ENCODE measurements at regions not wholly inside any gene's neighbourhood (a gene's known extent, or its start where the extent isn't known, plus 50 kb on each side); places are given as distances from the start of the nearest gene placed in this dataset.

DNA sequence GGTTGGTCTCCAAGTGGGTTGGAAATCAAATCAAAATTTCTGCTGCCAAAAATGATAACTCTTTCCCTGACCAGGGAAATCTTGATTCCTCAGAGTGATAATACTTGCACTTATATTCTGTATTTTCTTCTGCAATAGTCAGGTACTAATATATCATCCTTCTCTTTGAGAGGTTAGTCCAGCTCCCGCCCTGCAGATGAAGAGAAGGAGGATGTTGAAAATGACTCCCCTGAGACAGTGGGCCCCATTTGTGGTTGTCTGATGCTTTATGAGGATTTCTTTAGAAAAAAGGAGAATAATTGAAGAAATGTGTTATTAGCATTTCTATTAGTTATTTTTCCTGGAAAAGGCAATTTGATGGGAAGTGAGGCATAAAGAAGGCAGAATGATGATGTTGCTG, 213.0 kb downstream of the SEC23IP start (continued):
- TF ChIP-seq ARID4B (CRISPR knock-in tag; IDR thresholded peaks at IDR 0.05; ENCODE audit: borderline replicate concordance) (no peak), ELF4 (CRISPR knock-in tag; IDR thresholded peaks at IDR 0.05; ENCODE audit: low read depth) (no peak)

DNA sequence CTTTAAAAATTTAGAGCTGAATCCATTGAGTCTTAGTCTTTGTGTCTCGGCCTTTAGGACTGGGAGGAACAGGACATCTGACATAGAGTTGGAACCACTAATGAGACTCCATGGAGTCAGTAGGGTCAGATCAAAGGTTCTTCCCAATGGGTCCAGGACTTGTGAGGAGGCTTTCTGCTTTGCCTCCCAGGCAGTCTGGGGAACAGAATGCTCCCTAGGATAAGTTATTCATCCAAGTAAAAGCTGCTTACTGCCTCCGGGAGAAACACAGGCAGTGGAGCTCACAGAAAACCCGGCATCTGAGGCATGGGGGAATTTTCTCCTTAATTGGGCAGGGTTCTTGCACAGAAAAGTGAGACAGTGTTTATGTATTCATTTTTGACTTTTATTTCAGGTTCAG, 216.4 kb downstream of the SEC23IP start:
- CTCF ChIA-PET: no interaction called here

More for the DNA sequence above, 216.4 kb downstream of the SEC23IP start:
- TF ChIP-seq FOXP1 (CRISPR knock-in tag; IDR thresholded peaks at IDR 0.05; ENCODE audit: borderline replicate concordance): no peak
- TF ChIP-seq, protein P1, sequence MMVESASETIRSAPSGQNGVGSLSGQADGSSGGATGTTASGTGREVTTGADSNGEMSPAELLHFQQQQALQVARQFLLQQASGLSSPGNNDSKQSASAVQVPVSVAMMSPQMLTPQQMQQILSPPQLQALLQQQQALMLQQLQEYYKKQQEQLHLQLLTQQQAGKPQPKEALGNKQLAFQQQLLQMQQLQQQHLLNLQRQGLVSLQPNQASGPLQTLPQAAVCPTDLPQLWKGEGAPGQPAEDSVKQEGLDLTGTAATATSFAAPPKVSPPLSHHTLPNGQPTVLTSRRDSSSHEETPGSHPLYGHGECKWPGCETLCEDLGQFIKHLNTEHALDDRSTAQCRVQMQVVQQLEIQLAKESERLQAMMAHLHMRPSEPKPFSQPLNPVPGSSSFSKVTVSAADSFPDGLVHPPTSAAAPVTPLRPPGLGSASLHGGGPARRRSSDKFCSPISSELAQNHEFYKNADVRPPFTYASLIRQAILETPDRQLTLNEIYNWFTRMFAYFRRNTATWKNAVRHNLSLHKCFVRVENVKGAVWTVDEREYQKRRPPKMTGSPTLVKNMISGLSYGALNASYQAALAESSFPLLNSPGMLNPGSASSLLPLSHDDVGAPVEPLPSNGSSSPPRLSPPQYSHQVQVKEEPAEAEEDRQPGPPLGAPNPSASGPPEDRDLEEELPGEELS (CRISPR knock-in tag; IDR thresholded peaks at IDR 0.05): no peak
- TF ChIP-seq NR2C2 (CRISPR knock-in tag; IDR thresholded peaks at IDR 0.05): no peak
- no peak for TF ChIP-seq ZMAT4 (CRISPR knock-in tag; IDR thresholded peaks at IDR 0.05)
- TF ChIP-seq TP53 (CRISPR knock-in tag; IDR thresholded peaks at IDR 0.05): no peak
- TF ChIP-seq ZNF281 (CRISPR knock-in tag; IDR thresholded peaks at IDR 0.05): no peak
- no peak for TF ChIP-seq GABPB1 (CRISPR knock-in tag; IDR thresholded peaks at IDR 0.05)
- TF ChIP-seq, protein P2, sequence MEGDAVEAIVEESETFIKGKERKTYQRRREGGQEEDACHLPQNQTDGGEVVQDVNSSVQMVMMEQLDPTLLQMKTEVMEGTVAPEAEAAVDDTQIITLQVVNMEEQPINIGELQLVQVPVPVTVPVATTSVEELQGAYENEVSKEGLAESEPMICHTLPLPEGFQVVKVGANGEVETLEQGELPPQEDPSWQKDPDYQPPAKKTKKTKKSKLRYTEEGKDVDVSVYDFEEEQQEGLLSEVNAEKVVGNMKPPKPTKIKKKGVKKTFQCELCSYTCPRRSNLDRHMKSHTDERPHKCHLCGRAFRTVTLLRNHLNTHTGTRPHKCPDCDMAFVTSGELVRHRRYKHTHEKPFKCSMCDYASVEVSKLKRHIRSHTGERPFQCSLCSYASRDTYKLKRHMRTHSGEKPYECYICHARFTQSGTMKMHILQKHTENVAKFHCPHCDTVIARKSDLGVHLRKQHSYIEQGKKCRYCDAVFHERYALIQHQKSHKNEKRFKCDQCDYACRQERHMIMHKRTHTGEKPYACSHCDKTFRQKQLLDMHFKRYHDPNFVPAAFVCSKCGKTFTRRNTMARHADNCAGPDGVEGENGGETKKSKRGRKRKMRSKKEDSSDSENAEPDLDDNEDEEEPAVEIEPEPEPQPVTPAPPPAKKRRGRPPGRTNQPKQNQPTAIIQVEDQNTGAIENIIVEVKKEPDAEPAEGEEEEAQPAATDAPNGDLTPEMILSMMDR (IDR thresholded peaks at IDR 0.05): no peak
- TF ChIP-seq MYBL2 (CRISPR knock-in tag; IDR thresholded peaks at IDR 0.05): no peak
- no peak for TF ChIP-seq IRF2 (CRISPR knock-in tag; IDR thresholded peaks at IDR 0.05; ENCODE audit: borderline replicate concordance, low read depth)
- TF ChIP-seq, protein P3, sequence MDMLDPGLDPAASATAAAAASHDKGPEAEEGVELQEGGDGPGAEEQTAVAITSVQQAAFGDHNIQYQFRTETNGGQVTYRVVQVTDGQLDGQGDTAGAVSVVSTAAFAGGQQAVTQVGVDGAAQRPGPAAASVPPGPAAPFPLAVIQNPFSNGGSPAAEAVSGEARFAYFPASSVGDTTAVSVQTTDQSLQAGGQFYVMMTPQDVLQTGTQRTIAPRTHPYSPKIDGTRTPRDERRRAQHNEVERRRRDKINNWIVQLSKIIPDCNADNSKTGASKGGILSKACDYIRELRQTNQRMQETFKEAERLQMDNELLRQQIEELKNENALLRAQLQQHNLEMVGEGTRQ (CRISPR knock-in tag; IDR thresholded peaks at IDR 0.05): no peak
- TF ChIP-seq SMAD3 (CRISPR knock-in tag; IDR thresholded peaks at IDR 0.05; ENCODE audit: borderline replicate concordance): no peak
- no peak for TF ChIP-seq RORB (CRISPR knock-in tag; IDR thresholded peaks at IDR 0.05)
- no peak for TF ChIP-seq SMAD4 (CRISPR knock-in tag; IDR thresholded peaks at IDR 0.05)
- TF ChIP-seq ELF4 (CRISPR knock-in tag; IDR thresholded peaks at IDR 0.05; ENCODE audit: low read depth): no peak
- TF ChIP-seq TCF7 (CRISPR knock-in tag; IDR thresholded peaks at IDR 0.05; ENCODE audit: low read depth): no peak
- TF ChIP-seq STAT6 (CRISPR knock-in tag; conservative IDR thresholded peaks at IDR 0.05; ENCODE audit: low read depth): no peak
- no peak for TF ChIP-seq ZNF423 (CRISPR knock-in tag; IDR thresholded peaks at IDR 0.05)
- no peak for TF ChIP-seq GTF2I (CRISPR knock-in tag; conservative IDR thresholded peaks at IDR 0.05)
- Mint-ChIP-seq H3K27ac (no peak overlapping the region), H3K4me3 (no peak overlapping the region), H3K4me1 (peaks cover 8% of the 10 kb centered on the region), H3K36me3 (no peaks in the 10 kb centered on the region), H3K27me3 (ENCODE audit: low read depth) (no peaks in the 10 kb centered on the region), H3K9me3 (peaks cover 7% of the 10 kb centered on the region)
- DNase-seq (ENCODE audit: low spot score): no peak
- no peak for ATAC-seq
- POLR2A ChIA-PET: no interaction called here
